Stimulated activated memory B cell treated with anti-CD40 and anti-IgM and Interleukin-4, amounts not matched to agents 10 μg/mL and 1 μg/mL and 100 μg/mL, for 72 hours (primary cell): ENCODE measurements at regions not wholly inside any gene's neighbourhood (a gene's known extent, or its start where the extent isn't known, plus 50 kb on each side); places are given as distances from the start of the nearest gene placed in this dataset.
"Not testable (repeated sequence)": the region's sequence is repeated elsewhere in the genome, so short reads cannot be mapped to it uniquely, and the experiment has no call there.

Source experiments
- ATAC-seq: fragments of 150-1000 bp; cut with Tn5 transposase; 2 replicates; pipeline ENCODE4 v1.10.0; 2021
- H3K27ac Mint-ChIP-seq: one replicate; pipeline ENCODE4 v1.8.0; 2022; ENCODE audit warnings: mild to moderate bottlenecking, mixed read lengths
- H3K27me3 Mint-ChIP-seq: one replicate; pipeline ENCODE4 v1.8.0; 2022; ENCODE audit warnings: mixed read lengths
- H3K36me3 Mint-ChIP-seq: one replicate; pipeline ENCODE4 v1.8.0; 2022; ENCODE audit warnings: mixed read lengths
- H3K4me1 Mint-ChIP-seq: one replicate; pipeline ENCODE4 v1.8.0; 2022; ENCODE audit warnings: mixed read lengths
- H3K4me3 Mint-ChIP-seq: one replicate; pipeline ENCODE4 v1.8.0; 2022; ENCODE audit warnings: mild to moderate bottlenecking, moderate library complexity, mixed read lengths
- H3K9me3 Mint-ChIP-seq: one replicate; pipeline ENCODE4 v1.8.0; 2022; ENCODE audit warnings: mixed read lengths

- H3K36me3 Mint-ChIP-seq, result no peaks in the 10 kb centered on the region
- no peak overlapping the region for H3K27ac Mint-ChIP-seq
- H3K9me3 Mint-ChIP-seq, result peaks cover 4% of the 10 kb centered on the region
- H3K27me3 Mint-ChIP-seq, result peaks cover 11% of the 10 kb centered on the region
- H3K4me3 Mint-ChIP-seq, result no peak overlapping the region
- no peak for ATAC-seq
- no peaks in the 10 kb centered on the region for H3K4me1 Mint-ChIP-seq
Observed at GRCh38 chr10:91077549-91078071, 142.9 kb upstream of the PCGF5 start.

- no peak for ATAC-seq
- Mint-ChIP-seq H3K9me3 (no peaks in the 10 kb centered on the region), H3K27me3 (peaks cover 11% of the 10 kb centered on the region), H3K4me1 (no peaks in the 10 kb centered on the region), H3K27ac (no peak overlapping the region), H3K36me3 (no peaks in the 10 kb centered on the region), H3K4me3 (no peak overlapping the region)
Observed at GRCh38 chr10:91080776-91081175, 139.7 kb upstream of the PCGF5 start.

GRCh38 chr10:91082447-91082846 lies 138.0 kb upstream of the PCGF5 start:
- Mint-ChIP-seq H3K9me3 (no peaks in the 10 kb centered on the region), H3K4me3 (no peak overlapping the region), H3K27me3 (no peaks in the 10 kb centered on the region), H3K27ac (no peak overlapping the region), H3K36me3 (no peaks in the 10 kb centered on the region), H3K4me1 (no peaks in the 10 kb centered on the region)
- no peak for ATAC-seq

- no peaks in the 10 kb centered on the region for H3K27me3 Mint-ChIP-seq
- peaks cover 6% of the 10 kb centered on the region for H3K36me3 Mint-ChIP-seq
- no peak overlapping the region for H3K27ac Mint-ChIP-seq
- peaks cover 10% of the 10 kb centered on the region for H3K4me1 Mint-ChIP-seq
- no peak overlapping the region for H3K4me3 Mint-ChIP-seq
- H3K9me3 Mint-ChIP-seq, result no peaks in the 10 kb centered on the region
- peak; percentile 64 for ATAC-seq
Observed at GRCh38 chr10:91088300-91089140, 131.9 kb upstream of the PCGF5 start.

- ATAC-seq, result no peak
- H3K27ac Mint-ChIP-seq, result no peak overlapping the region
Observed at GRCh38 chr10:91090761-91091529, 129.5 kb upstream of the PCGF5 start.

GRCh38 chr10:91091780-91092179 lies 128.7 kb upstream of the PCGF5 start:
- Mint-ChIP-seq H3K36me3 (peaks cover 24% of the 10 kb centered on the region), H3K4me3 (no peak overlapping the region), H3K27ac (no peak overlapping the region), H3K27me3 (no peaks in the 10 kb centered on the region), H3K9me3 (peaks cover 11% of the 10 kb centered on the region), H3K4me1 (peaks cover 10% of the 10 kb centered on the region)
- ATAC-seq, result no peak

More at GRCh38 chr10:91090761-91091529, 129.5 kb upstream of the PCGF5 start:
- Mint-ChIP-seq H3K9me3 (peaks cover 11% of the 10 kb centered on the region), H3K27me3 (no peaks in the 10 kb centered on the region), H3K4me3 (no peak overlapping the region), H3K36me3 (peaks cover 24% of the 10 kb centered on the region), H3K4me1 (peaks cover 10% of the 10 kb centered on the region)

- H3K27me3 Mint-ChIP-seq, result no peaks in the 10 kb centered on the region
- H3K27ac Mint-ChIP-seq, result no peak overlapping the region
- peaks cover 39% of the 10 kb centered on the region for H3K36me3 Mint-ChIP-seq
Observed at GRCh38 chr10:91096274-91096673, 124.2 kb upstream of the PCGF5 start.

GRCh38 chr10:91097313-91097712 lies 123.2 kb upstream of the PCGF5 start:
- no peaks in the 10 kb centered on the region for H3K4me1 Mint-ChIP-seq
- no peaks in the 10 kb centered on the region for H3K27me3 Mint-ChIP-seq
- no peak overlapping the region for H3K27ac Mint-ChIP-seq
- H3K9me3 Mint-ChIP-seq, result peaks cover 20% of the 10 kb centered on the region
- no peak for ATAC-seq
- peaks cover 39% of the 10 kb centered on the region for H3K36me3 Mint-ChIP-seq
- H3K4me3 Mint-ChIP-seq, result no peak overlapping the region

More at GRCh38 chr10:91096274-91096673, 124.2 kb upstream of the PCGF5 start:
- no peak overlapping the region for H3K4me3 Mint-ChIP-seq
- no peaks in the 10 kb centered on the region for H3K4me1 Mint-ChIP-seq
- ATAC-seq, result no peak
- peaks cover 20% of the 10 kb centered on the region for H3K9me3 Mint-ChIP-seq

- H3K27ac Mint-ChIP-seq, H3K4me1 Mint-ChIP-seq, H3K27me3 Mint-ChIP-seq, H3K4me3 Mint-ChIP-seq, ATAC-seq: not testable (repeated sequence)
- Mint-ChIP-seq H3K36me3 (peaks cover 37% of the 10 kb centered on the region), H3K9me3 (peaks cover 20% of the 10 kb centered on the region)
Observed at GRCh38 chr10:91098021-91098420, 122.4 kb upstream of the PCGF5 start.

- peaks cover 4% of the 10 kb centered on the region for H3K9me3 Mint-ChIP-seq
- ATAC-seq, result peak; percentile 88
- H3K36me3 Mint-ChIP-seq, result no peaks in the 10 kb centered on the region
- no peaks in the 10 kb centered on the region for H3K27me3 Mint-ChIP-seq
- peaks cover 33% of the 10 kb centered on the region for H3K4me1 Mint-ChIP-seq
- peak overlapping the region; percentile 72 for H3K27ac Mint-ChIP-seq
- peak overlapping the region; percentile 37 for H3K4me3 Mint-ChIP-seq
Observed at GRCh38 chr10:91103384-91104192, 116.9 kb upstream of the PCGF5 start.

- Mint-ChIP-seq H3K4me1 (peaks cover 33% of the 10 kb centered on the region), H3K36me3 (no peaks in the 10 kb centered on the region), H3K9me3 (peaks cover 4% of the 10 kb centered on the region), H3K27ac (peak overlapping the region; percentile 72), H3K27me3 (no peaks in the 10 kb centered on the region), H3K4me3 (peak overlapping the region; percentile 37)
- ATAC-seq, result peak; percentile 84
Observed at GRCh38 chr10:91104193-91105041, 116.0 kb upstream of the PCGF5 start.

- H3K36me3 Mint-ChIP-seq, result no peaks in the 10 kb centered on the region
- no peaks in the 10 kb centered on the region for H3K27me3 Mint-ChIP-seq
- ATAC-seq, result peak; percentile 54
- no peak overlapping the region for H3K4me3 Mint-ChIP-seq
- H3K27ac Mint-ChIP-seq, result peak overlapping the region; percentile 72
- peaks cover 4% of the 10 kb centered on the region for H3K9me3 Mint-ChIP-seq
- H3K4me1 Mint-ChIP-seq, result peaks cover 33% of the 10 kb centered on the region
Observed at GRCh38 chr10:91105269-91105668, 115.2 kb upstream of the PCGF5 start.

- no peak overlapping the region for H3K4me3 Mint-ChIP-seq
- H3K9me3 Mint-ChIP-seq, result peaks cover 4% of the 10 kb centered on the region
- no peak for ATAC-seq
- H3K27ac Mint-ChIP-seq, result no peak overlapping the region
- no peaks in the 10 kb centered on the region for H3K36me3 Mint-ChIP-seq
- peaks cover 22% of the 10 kb centered on the region for H3K4me1 Mint-ChIP-seq
- no peaks in the 10 kb centered on the region for H3K27me3 Mint-ChIP-seq
Observed at GRCh38 chr10:91108820-91109219, 111.6 kb upstream of the PCGF5 start.

GRCh38 chr10:91111060-91111459 lies 109.4 kb upstream of the PCGF5 start:
- Mint-ChIP-seq H3K36me3 (no peaks in the 10 kb centered on the region), H3K9me3 (peaks cover 4% of the 10 kb centered on the region)
- ATAC-seq, result no peak

More at GRCh38 chr10:91111060-91111459, 109.4 kb upstream of the PCGF5 start:
- Mint-ChIP-seq H3K27me3 (no peaks in the 10 kb centered on the region), H3K27ac (no peak overlapping the region), H3K4me1 (no peaks in the 10 kb centered on the region), H3K4me3 (no peak overlapping the region)
